Chondrocyte (in vitro differentiated cells): ENCODE measurements at regions not wholly inside any gene's neighbourhood (a gene's known extent, or its start where the extent isn't known, plus 50 kb on each side); places are given as distances from the start of the nearest gene placed in this dataset.
"Not testable (repeated sequence)": the region's sequence is repeated elsewhere in the genome, so short reads cannot be mapped to it uniquely, and the experiment has no call there.

Experiments used
- DNase-seq: peaks from one replicate; pipeline ENCODE4 v3.0.0; 2021; ENCODE audit warnings: mixed read lengths, low spot score
- H3K27ac Mint-ChIP-seq: one replicate; pipeline ENCODE4 v1.8.0; 2021; ENCODE audit warnings: mild to moderate bottlenecking, moderate library complexity, mixed read lengths; ENCODE audit not compliant: unreplicated experiment
- H3K27me3 Mint-ChIP-seq: 2 replicates; pipeline ENCODE4 v1.8.0; 2021; ENCODE audit warnings: low read depth, mixed read lengths
- H3K36me3 Mint-ChIP-seq: 2 replicates; pipeline ENCODE4 v1.8.0; 2021; ENCODE audit warnings: low read depth, mixed read lengths
- H3K4me1 Mint-ChIP-seq: 2 replicates; pipeline ENCODE4 v1.8.0; 2021; ENCODE audit warnings: low read depth, mild to moderate bottlenecking, mixed read lengths
- H3K4me3 Mint-ChIP-seq: one replicate; pipeline ENCODE4 v1.8.0; 2021; ENCODE audit warnings: mild to moderate bottlenecking, moderate library complexity, mixed read lengths; ENCODE audit not compliant: unreplicated experiment
- H3K9me3 Mint-ChIP-seq: 2 replicates; pipeline ENCODE4 v1.8.0; 2021; ENCODE audit warnings: low read depth, mixed read lengths
- CTCF ChIP-seq: fragments of 200-600 bp; sonication (generic); IDR thresholded peaks from 2 replicates; pipeline ENCODE4 v1.5.0; 2021; ENCODE audit warnings: antibody characterized with exemption, mild to moderate bottlenecking, moderate library complexity

GRCh38 chr3:74390121-74390877 lies 224.2 kb downstream of the CNTN3 start:
- Mint-ChIP-seq H3K27me3 (no peaks in the 10 kb centered on the region), H3K4me3 (no peak overlapping the region), H3K9me3 (no peaks in the 10 kb centered on the region), H3K36me3 (no peaks in the 10 kb centered on the region), H3K4me1 (peaks cover 3% of the 10 kb centered on the region), H3K27ac (no peak overlapping the region)
- no peak for TF ChIP-seq CTCF
- DNase-seq, result no peak

GRCh38 chr3:74387111-74387735 lies 227.2 kb downstream of the CNTN3 start:
- no peak overlapping the region for H3K4me3 Mint-ChIP-seq
- no peak overlapping the region for H3K27ac Mint-ChIP-seq
- no peaks in the 10 kb centered on the region for H3K27me3 Mint-ChIP-seq
- no peaks in the 10 kb centered on the region for H3K9me3 Mint-ChIP-seq
- H3K4me1 Mint-ChIP-seq, result peaks cover 3% of the 10 kb centered on the region
- no peak for TF ChIP-seq CTCF
- no peaks in the 10 kb centered on the region for H3K36me3 Mint-ChIP-seq
- DNase-seq, result no peak

- no peak overlapping the region for H3K4me3 Mint-ChIP-seq
- no peak for TF ChIP-seq CTCF
- H3K36me3 Mint-ChIP-seq, result no peaks in the 10 kb centered on the region
- H3K9me3 Mint-ChIP-seq, result no peaks in the 10 kb centered on the region
- no peak overlapping the region for H3K27ac Mint-ChIP-seq
- H3K27me3 Mint-ChIP-seq, result no peaks in the 10 kb centered on the region
- no peak for DNase-seq
- no peaks in the 10 kb centered on the region for H3K4me1 Mint-ChIP-seq
Observed at GRCh38 chr3:74384159-74384558, 230.3 kb downstream of the CNTN3 start.

DNA sequence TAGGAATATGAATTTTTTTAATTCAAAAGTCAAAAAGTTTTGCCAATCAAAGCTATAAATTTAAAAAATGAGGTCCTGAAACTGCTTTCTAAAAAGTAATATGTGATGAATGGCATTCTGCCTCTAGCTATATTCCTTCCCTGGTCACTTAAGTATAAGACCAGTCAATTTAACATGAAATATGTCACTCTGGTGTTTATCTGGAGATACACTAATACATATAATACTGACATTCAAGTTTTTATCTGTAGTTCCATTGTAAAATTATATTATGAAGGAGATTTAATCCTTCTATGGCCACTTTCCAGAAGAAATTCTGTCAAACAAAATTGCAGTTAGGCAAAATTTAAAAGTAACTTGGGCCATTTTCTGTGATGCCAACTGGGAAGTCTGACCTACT lies 236.8 kb downstream of the CNTN3 start:
- no peak for DNase-seq
- no peaks in the 10 kb centered on the region for H3K27me3 Mint-ChIP-seq
- no peak overlapping the region for H3K27ac Mint-ChIP-seq

GRCh38 chr3:74376323-74376722 lies 238.1 kb downstream of the CNTN3 start:
- not testable (repeated sequence) for H3K27ac Mint-ChIP-seq, H3K36me3 Mint-ChIP-seq, H3K4me1 Mint-ChIP-seq, DNase-seq, H3K27me3 Mint-ChIP-seq, H3K4me3 Mint-ChIP-seq, H3K9me3 Mint-ChIP-seq
- peak; percentile 73 for TF ChIP-seq CTCF

More for the DNA sequence above, 236.8 kb downstream of the CNTN3 start:
- H3K4me3 Mint-ChIP-seq, result no peak overlapping the region
- H3K4me1 Mint-ChIP-seq, result no peaks in the 10 kb centered on the region
- no peaks in the 10 kb centered on the region for H3K9me3 Mint-ChIP-seq
- TF ChIP-seq CTCF, result no peak
- H3K36me3 Mint-ChIP-seq, result no peaks in the 10 kb centered on the region
